Neural cell (in vitro differentiated cells): ENCODE measurements at regions not wholly inside any gene's neighbourhood (a gene's known extent, or its start where the extent isn't known, plus 50 kb on each side); places are given as distances from the start of the nearest gene placed in this dataset.

Experiments
- EP300 ChIP-seq: fragments of 450-650 bp; conservative IDR thresholded peaks from 2 replicates; pipeline ENCODE4 v1.6.1; 2014; ENCODE audit warnings: antibody characterized with exemption, mild to moderate bottlenecking, moderate library complexity; ENCODE audit not compliant: poor library complexity, severe bottlenecking
- TF ChIP-seq, protein P1 (sequence below): fragments of 450-650 bp; IDR thresholded peaks from 2 replicates; pipeline ENCODE4 v1.5.1; 2014; ENCODE audit warnings: antibody characterized with exemption, mild to moderate bottlenecking, moderate library complexity; ENCODE audit not compliant: poor library complexity, severe bottlenecking

DNA sequence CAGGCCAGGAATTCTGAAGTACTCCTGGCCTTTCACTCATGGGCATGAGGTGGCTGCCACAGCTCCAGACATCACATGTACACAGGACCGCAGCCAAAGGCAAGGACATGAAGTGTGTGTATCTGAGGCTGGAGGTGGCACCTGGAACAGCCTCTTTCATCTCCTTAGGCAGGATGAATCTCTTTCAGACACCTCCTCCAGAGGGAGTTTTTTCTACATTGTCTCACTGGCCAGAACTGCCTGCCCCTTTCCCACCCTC is 142.8 kb downstream of the BARX1 start:
- TF ChIP-seq, protein P1, sequence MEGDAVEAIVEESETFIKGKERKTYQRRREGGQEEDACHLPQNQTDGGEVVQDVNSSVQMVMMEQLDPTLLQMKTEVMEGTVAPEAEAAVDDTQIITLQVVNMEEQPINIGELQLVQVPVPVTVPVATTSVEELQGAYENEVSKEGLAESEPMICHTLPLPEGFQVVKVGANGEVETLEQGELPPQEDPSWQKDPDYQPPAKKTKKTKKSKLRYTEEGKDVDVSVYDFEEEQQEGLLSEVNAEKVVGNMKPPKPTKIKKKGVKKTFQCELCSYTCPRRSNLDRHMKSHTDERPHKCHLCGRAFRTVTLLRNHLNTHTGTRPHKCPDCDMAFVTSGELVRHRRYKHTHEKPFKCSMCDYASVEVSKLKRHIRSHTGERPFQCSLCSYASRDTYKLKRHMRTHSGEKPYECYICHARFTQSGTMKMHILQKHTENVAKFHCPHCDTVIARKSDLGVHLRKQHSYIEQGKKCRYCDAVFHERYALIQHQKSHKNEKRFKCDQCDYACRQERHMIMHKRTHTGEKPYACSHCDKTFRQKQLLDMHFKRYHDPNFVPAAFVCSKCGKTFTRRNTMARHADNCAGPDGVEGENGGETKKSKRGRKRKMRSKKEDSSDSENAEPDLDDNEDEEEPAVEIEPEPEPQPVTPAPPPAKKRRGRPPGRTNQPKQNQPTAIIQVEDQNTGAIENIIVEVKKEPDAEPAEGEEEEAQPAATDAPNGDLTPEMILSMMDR: no peak
- no peak for TF ChIP-seq EP300
